OCI-LY7 (cell line): ENCODE measurements at regions not wholly inside any gene's neighbourhood (a gene's known extent, or its start where the extent isn't known, plus 50 kb on each side); places are given as distances from the start of the nearest gene placed in this dataset.
A peak's percentile ranks its signal among the peaks of the same experiment; 100 is the strongest.

Source experiments
- BruUV-seq: library from RNA; stranded (reverse); fragments of 400-500 nt; replicated peaks from 2 replicates; lab custom pipeline; 2021; lab: Mats Ljungman, UMichigan
- CTCF ChIA-PET: fragments of 300-600 bp; sonication (Branson Sonifier 250); formaldehyde crosslinking; loops from one replicate; lab custom pipeline; 2022; ENCODE audit warnings: antibody characterized with exemption; ENCODE audit not compliant: unreplicated experiment; lab: Charles Lee
- POLR2A ChIA-PET: fragments of 300-600 bp; sonication (Branson Sonifier 250); formaldehyde crosslinking; loops from one replicate; lab custom pipeline; 2022; ENCODE audit warnings: antibody characterized with exemption; lab: Charles Lee
- DNase-seq: peaks from one replicate; pipeline ENCODE4 v3.0.0-alpha.2; 2015; ENCODE audit warnings: low spot score
- H2AFZ ChIP-seq: fragments of 200-600 bp; sonication (generic), shearing (Covaris generic); 2 replicates; pipeline ENCODE4 v1.6.1; 2014; ENCODE audit warnings: mild to moderate bottlenecking, antibody characterized with exemption, low read length, moderate library complexity
- H3K27ac ChIP-seq: fragments of 200-600 bp; sonication (generic); 2 replicates; pipeline ENCODE4 v1.5.1; 2014; ENCODE audit warnings: mixed run types, low read depth, mild to moderate bottlenecking, moderate library complexity, low read length, inconsistent platforms; ENCODE audit not compliant: poor library complexity, severe bottlenecking
- H3K36me3 ChIP-seq: fragments of 200-600 bp; sonication (generic); 2 replicates; pipeline ENCODE4 v1.6.1; 2014; ENCODE audit warnings: mild to moderate bottlenecking, antibody characterized with exemption, low read length, moderate library complexity, mixed read lengths; ENCODE audit not compliant: insufficient read depth
- H3K4me1 ChIP-seq: fragments of 200-600 bp; sonication (generic); 2 replicates; pipeline ENCODE4 v1.5.1; 2014; ENCODE audit warnings: mild to moderate bottlenecking, low read length; ENCODE audit not compliant: insufficient read depth, poor library complexity, severe bottlenecking
- H3K4me2 ChIP-seq: fragments of 200-600 bp; sonication (generic); 2 replicates; pipeline ENCODE4 v1.6.1; 2014; ENCODE audit warnings: mild to moderate bottlenecking, low read length
- H3K4me3 ChIP-seq: fragments of 200-600 bp; sonication (generic); 2 replicates; pipeline ENCODE4 v1.5.1; 2014; ENCODE audit warnings: mild to moderate bottlenecking, low read depth, low read length; ENCODE audit not compliant: poor library complexity, severe bottlenecking
- H3K79me2 ChIP-seq: fragments of 200-600 bp; sonication (generic); 2 replicates; pipeline ENCODE4 v1.6.1; 2016; ENCODE audit warnings: low read depth, mild to moderate bottlenecking, low read length, moderate library complexity, mixed read lengths; ENCODE audit not compliant: insufficient read depth
- H3K9me2 ChIP-seq: fragments of 200-600 bp; sonication (generic); 2 replicates; pipeline ENCODE4 v1.6.1; 2016; ENCODE audit warnings: mild to moderate bottlenecking, low read length, mixed read lengths; ENCODE audit not compliant: insufficient read depth
- H3K9me3 ChIP-seq: fragments of 200-600 bp; sonication (generic); 2 replicates; pipeline ENCODE4 v1.6.1; 2014; ENCODE audit warnings: mild to moderate bottlenecking, mixed run types, low read length, mixed read lengths
- H4K20me1 ChIP-seq: fragments of 200-600 bp; sonication (generic); 2 replicates; pipeline ENCODE4 v1.6.1; 2014; ENCODE audit warnings: mild to moderate bottlenecking, antibody characterized with exemption, low read length, moderate library complexity, mixed read lengths; ENCODE audit not compliant: insufficient read depth
- CTCF ChIP-seq: fragments of 200-600 bp; sonication (generic); conservative IDR thresholded peaks from 2 replicates; pipeline ENCODE4 v1.5.1; 2014; ENCODE audit warnings: mild to moderate bottlenecking, antibody characterized with exemption, low read length, moderate library complexity, mixed read lengths
- EZH2phosphoT487 ChIP-seq: fragments of 200-600 bp; sonication (generic); IDR thresholded peaks from 2 replicates; pipeline ENCODE4 v1.6.1; 2018; ENCODE audit warnings: low read depth, borderline replicate concordance, mild to moderate bottlenecking, mixed run types, antibody characterized with exemption, low read length, moderate library complexity, mixed read lengths
- intact Hi-C: fragments of 100-400 bp; cut with micrococcal nuclease; formaldehyde crosslinking; loops from one replicate; pipeline ENCODE4 v1.10.0; 2022; ENCODE audit not compliant: unreplicated experiment

- no peaks in the 10 kb centered on the region for H3K36me3 ChIP-seq
- no peak overlapping the region for H3K27ac ChIP-seq
- no peak overlapping the region for H3K4me3 ChIP-seq
- DNase-seq, result no peak
- H3K4me1 ChIP-seq, result no peaks in the 10 kb centered on the region
- no peak overlapping the region for H3K4me2 ChIP-seq
- H3K79me2 ChIP-seq, result no peaks in the 10 kb centered on the region
- TF ChIP-seq EZH2phosphoT487 (no peak), CTCF (no peak)
- ChIA-PET CTCF (no interaction called here), POLR2A (interaction anchor here (1.1 kb wide), 1 partner anchor 105 kb away, joined by 3 read pairs; no protein-coding TSS in a partner anchor)
- no peak overlapping the region for H2AFZ ChIP-seq
- no TSS peak for BruUV-seq
- H4K20me1 ChIP-seq, result no peaks in the 10 kb centered on the region
- H3K9me3 ChIP-seq, result no peaks in the 10 kb centered on the region
- H3K9me2 ChIP-seq, result no peaks in the 10 kb centered on the region
- intact Hi-C loops, result no loop called here
These were observed 117.7 kb upstream of the GGTLC1 start for GRCh38 chr20:24106150-24106800.

GRCh38 chr20:24102749-24103333 is 114.3 kb upstream of the GGTLC1 start:
- DNase-seq, result no peak
- Histone ChIP-seq H3K4me3 (no peak overlapping the region), H4K20me1 (no peaks in the 10 kb centered on the region), H3K36me3 (no peaks in the 10 kb centered on the region), H3K27ac (no peak overlapping the region), H2AFZ (no peak overlapping the region), H3K79me2 (no peaks in the 10 kb centered on the region), H3K9me2 (no peaks in the 10 kb centered on the region), H3K9me3 (no peaks in the 10 kb centered on the region), H3K4me1 (no peaks in the 10 kb centered on the region), H3K4me2 (no peak overlapping the region)
- ChIA-PET CTCF (no interaction called here), POLR2A (no interaction called here)
- TF ChIP-seq EZH2phosphoT487, result no peak
- no peak for TF ChIP-seq CTCF
- no TSS peak for BruUV-seq
- intact Hi-C loops, result no loop called here

DNA sequence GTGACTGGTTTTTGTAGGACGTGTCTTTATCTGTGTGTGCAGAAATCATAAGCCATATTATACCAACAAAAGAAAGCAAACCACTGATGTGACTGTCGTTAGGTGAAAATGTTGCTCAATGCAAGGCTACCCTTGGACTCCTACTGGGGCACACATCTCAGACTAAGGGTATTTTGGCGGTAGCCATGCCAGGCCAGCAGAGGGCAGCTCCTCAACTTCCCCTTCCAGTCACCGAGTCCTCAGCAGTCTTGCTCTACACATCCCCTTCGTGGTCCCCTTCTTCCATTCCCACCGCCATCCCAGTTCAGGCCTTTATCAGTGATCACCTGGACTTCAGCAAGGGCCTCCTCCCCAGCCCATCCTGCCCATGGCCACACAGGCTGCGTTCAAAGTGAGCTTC is 113.7 kb upstream of the GGTLC1 start:
- BruUV-seq, result no TSS peak
- ChIA-PET CTCF (no interaction called here), POLR2A (no interaction called here)
- Histone ChIP-seq H3K4me1 (no peaks in the 10 kb centered on the region), H3K9me2 (no peaks in the 10 kb centered on the region), H2AFZ (no peak overlapping the region), H3K36me3 (no peaks in the 10 kb centered on the region), H4K20me1 (no peaks in the 10 kb centered on the region), H3K4me2 (no peak overlapping the region), H3K79me2 (no peaks in the 10 kb centered on the region), H3K27ac (no peak overlapping the region), H3K4me3 (no peak overlapping the region), H3K9me3 (no peaks in the 10 kb centered on the region)
- TF ChIP-seq CTCF (peak; percentile 64), EZH2phosphoT487 (no peak)
- peak; percentile 15 for DNase-seq
- intact Hi-C loops, result no loop called here
